ENCODE measurements at regions not wholly inside any gene's neighbourhood (a gene's known extent, or its start where the extent isn't known, plus 50 kb on each side); places are given as distances from the start of the nearest gene placed in this dataset.
A peak's percentile ranks its signal among the peaks of the same experiment; 100 is the strongest.
"Not testable (repeated sequence)": the region's sequence is repeated elsewhere in the genome, so short reads cannot be mapped to it uniquely, and the experiment has no call there.

DNA sequence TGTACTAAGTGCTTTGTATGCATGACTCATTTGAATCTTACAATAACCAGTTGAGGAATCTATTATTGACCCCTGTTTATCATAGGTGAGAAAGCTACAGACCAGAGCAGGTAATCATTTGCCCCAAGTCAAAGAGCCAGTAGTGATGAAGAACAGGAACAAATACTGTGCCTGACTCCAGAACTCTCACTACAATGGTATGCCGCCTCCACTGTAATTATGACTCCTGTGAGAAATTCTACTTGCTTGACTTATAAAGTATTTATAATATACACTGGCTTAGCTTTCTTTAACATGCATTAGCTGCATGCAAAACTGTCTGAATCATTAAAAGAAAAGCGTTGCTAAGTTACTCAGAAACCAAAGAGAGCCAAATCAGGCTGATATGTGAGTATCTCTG is 92.6 kb downstream of the ZNF281 start:
- no peak for DNase-seq

- no peak for DNase-seq
Observed at GRCh38 chr1:200316148-200316803, 93.6 kb downstream of the ZNF281 start.

DNA sequence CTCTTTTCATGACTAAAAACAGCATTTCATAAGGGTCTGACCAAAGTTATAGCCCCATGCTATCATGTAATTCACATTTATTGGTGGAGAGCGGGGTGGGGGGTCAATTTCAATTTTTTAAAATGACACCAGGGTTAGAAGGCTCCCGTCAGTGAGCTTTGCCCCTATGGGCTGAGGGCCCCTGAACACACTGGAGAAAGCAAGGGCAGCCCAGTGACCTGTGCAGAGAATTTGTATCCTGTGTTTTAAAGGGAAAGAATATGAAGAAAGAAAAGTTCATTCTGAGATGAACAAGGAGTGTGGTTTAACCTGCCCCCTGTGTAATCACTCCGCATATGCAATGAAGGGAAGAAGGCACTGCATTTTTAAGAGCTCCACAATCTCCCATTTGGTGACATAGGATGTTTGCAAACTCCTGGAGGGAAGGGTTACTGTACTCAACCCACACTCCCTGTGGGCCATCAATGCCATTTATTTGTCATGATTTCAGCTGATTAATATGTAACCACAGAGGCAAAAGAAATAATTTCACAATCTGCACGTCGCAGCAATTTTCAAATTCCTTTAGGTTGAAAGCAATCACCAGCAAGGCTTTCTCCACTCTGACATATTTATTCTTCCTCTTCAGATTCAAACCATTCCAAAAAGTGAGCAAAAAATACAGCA is 95.6 kb downstream of the ZNF281 start:
- peak; percentile 58 for DNase-seq

- DNase-seq: peak; percentile 71
Observed at GRCh38 chr1:200311256-200311655, 98.6 kb downstream of the ZNF281 start.

- DNase-seq: peak; percentile 31
Observed at GRCh38 chr1:200310824-200311223, 99.0 kb downstream of the ZNF281 start.

DNA sequence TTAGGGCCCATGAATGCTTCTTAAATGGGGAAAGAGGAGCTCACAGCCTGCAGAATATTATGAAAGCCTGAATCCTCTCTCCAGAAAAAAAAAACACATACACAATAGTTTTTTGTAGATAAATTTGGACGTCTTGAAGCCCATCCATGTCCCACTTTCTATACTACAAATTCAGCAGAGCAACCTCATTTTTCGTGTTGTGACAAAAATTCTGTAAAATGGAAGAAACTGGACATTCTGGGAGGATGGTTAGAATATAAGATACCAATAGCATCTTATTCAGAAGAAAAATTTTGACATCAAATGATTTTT is 102.1 kb downstream of the ZNF281 start:
- DNase-seq: no peak

DNA sequence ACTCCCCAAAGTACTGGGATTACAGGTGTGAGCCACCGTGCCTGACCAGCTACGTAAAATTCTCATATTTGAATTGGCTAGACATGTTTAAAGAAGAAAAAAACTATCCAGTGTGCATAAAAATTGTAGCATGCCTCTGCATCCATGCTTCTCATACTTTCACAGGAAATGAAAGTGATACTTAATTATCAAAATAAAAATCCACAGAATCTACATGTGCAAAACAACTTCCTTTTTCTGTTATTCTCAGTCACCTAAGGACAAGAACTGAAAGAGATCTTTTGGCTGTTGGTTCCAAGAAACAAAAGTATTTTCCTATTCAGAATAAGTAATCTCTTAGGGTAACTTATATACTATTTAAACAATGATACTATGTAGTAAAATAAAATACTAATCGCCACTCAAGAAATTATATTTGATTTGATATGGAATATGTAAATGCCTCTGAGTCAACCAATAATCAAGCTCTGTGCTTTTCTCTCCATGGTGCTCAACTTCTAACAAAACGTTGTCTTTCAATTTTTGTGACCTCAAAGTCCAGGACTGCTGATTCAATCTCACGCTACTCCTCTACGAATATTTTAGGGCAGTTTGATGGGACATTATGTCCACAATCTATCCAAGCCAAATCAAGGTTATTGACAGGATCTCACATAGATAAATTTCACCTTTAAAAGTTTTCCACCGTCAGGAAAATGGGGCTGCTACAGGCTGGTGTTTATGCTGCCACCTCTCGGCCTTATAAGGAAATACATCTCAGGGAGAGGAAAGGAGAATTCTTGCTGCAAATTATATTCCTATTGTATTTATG is 102.7 kb downstream of the ZNF281 start:
- peak; percentile 70 for DNase-seq

GRCh38 chr1:200305806-200306205 is 104.0 kb downstream of the ZNF281 start:
- peak; percentile 56 for DNase-seq

DNA sequence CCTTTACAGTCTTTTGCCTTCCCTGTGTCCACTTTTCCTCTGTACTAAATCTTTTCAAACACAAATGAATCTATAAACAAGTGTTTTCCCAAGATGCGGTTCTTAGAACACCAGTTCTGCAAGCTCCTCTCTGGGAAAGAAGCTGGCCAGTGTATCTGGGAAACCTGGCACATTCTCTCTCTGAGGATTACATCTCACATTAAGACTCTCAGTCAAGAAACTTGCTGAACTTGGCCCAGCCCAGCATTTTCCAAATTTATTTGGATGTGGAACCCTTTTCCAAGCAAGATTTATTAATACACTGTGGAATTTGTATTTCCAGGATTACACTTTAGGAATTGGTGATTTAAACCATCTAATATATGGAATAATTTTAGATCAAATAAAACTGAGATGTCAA is 105.7 kb downstream of the ZNF281 start:
- DNase-seq: no peak

GRCh38 chr1:200302921-200303290 is 106.9 kb downstream of the ZNF281 start:
- DNase-seq: no peak

GRCh38 chr1:200302192-200302920 is 107.5 kb downstream of the ZNF281 start:
- DNase-seq: peak; percentile 52

GRCh38 chr1:200301152-200301551 is 108.7 kb downstream of the ZNF281 start:
- DNase-seq: no peak

GRCh38 chr1:200299571-200299970 is 110.3 kb downstream of the ZNF281 start:
- no peak for DNase-seq

- no peak for DNase-seq
Observed at GRCh38 chr1:200298242-200298641, 111.6 kb downstream of the ZNF281 start.

- DNase-seq: no peak
Observed at GRCh38 chr1:200296091-200296661, 113.7 kb downstream of the ZNF281 start.

- DNase-seq: no peak
Observed at GRCh38 chr1:200294241-200294640, 115.6 kb downstream of the ZNF281 start.

- DNase-seq: no peak
Observed at GRCh38 chr1:200292699-200293098, 117.1 kb downstream of the ZNF281 start.

DNA sequence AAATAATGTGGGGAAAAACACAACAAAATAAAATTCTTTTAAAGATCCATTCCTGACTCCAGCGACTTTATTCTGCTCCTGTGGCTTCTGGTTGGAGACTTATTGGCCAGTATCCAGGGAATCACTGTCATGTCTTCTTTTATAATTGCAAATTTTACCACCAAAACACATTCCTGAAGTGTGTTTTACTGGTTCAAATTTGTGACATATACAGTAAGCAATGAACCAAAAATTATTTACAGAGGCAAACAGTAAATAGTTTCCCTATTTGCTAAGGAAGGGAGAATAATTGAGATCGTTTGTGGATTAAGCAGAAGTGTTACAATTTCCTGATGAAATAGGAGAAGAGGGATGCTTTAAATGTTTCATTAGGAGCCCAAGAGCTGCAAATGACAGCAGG is 118.7 kb downstream of the ZNF281 start:
- DNase-seq: no peak

GRCh38 chr1:200290010-200290685 is 119.7 kb downstream of the ZNF281 start:
- DNase-seq: peak; percentile 21

DNA sequence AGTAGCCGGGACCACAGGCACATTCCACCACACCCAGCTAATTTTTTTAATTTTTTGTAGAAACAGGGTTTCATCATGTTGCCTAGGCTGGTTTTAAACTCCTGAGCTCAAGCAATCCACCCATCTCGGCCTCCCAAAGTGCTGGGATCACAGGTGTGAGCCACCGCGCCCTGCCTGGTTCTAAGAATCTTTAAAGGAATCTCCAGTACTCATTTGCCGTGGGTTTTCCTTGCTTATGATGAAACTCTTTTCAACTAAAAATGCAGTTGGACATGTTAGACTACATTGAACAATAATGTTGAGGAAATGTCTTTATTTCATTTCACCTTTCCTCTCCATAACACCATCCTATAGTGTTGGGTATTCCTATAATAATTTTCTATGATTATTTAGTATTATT is 121.6 kb downstream of the ZNF281 start:
- no peak for DNase-seq

GRCh38 chr1:200284236-200284635 is 125.6 kb downstream of the ZNF281 start:
- DNase-seq: not testable (repeated sequence)

GRCh38 chr1:200282497-200283122 is 127.2 kb downstream of the ZNF281 start:
- DNase-seq: no peak

Measured in suppressor macrophage treated with lipopolysaccharide for 4 hours (primary cell).